Endothelial cell of umbilical vein (primary cell): ENCODE measurements at regions not wholly inside any gene's neighbourhood (a gene's known extent, or its start where the extent isn't known, plus 50 kb on each side); places are given as distances from the start of the nearest gene placed in this dataset.

ENCODE experiments used
- BruUV-seq: library from RNA; stranded (reverse); fragments of 400-500 nt; replicated peaks from 2 replicates; lab custom pipeline; 2021; lab: Mats Ljungman, UMichigan
- CTCF ChIA-PET: fragments of 300-600, 350-600 bp; sonication (Branson Sonifier 250); formaldehyde crosslinking; loops from one replicate; lab custom pipeline; 2021; ENCODE audit warnings: antibody characterized with exemption, inconsistent platforms; lab: Charles Lee
- POLR2A ChIA-PET: fragments of 300-600, 350-600 bp; sonication (Branson Sonifier 250); formaldehyde crosslinking; loops from one replicate; lab custom pipeline; 2021; ENCODE audit warnings: antibody characterized with exemption, inconsistent platforms; lab: Charles Lee
- DNase-seq: peaks from one replicate; pipeline ENCODE4 v3.0.0-alpha.2; 2011; ENCODE audit warnings: low read depth, low spot score
- FAIRE-seq: peaks from 2 replicates; lab custom pipeline; 2011; peaks lifted over from hg19 to GRCh38; lab: Jason Lieb, UNC
- H2AFZ ChIP-seq: 2 replicates; pipeline ENCODE4 v1.6.0; 2012; ENCODE audit warnings: low read depth, low read length, control low read depth, inconsistent platforms
- H3K27ac ChIP-seq: 2 replicates; pipeline ENCODE4 v1.5.1; 2011; ENCODE audit warnings: low read depth, mild to moderate bottlenecking, control low read depth, low read length, moderate library complexity; ENCODE audit not compliant: insufficient read depth
- H3K27me3 ChIP-seq, 2 experiments: 2 replicates each; pipeline versions ENCODE4 v1.6.0 to v1.6.1; 2011; ENCODE audit warnings: low read length in 2 of 2, mixed read lengths in 1 of 2; ENCODE audit not compliant: control insufficient read depth in 2 of 2, insufficient read depth in 2 of 2
- H3K36me3 ChIP-seq, 2 experiments: 2 replicates in 1 of 2; 3 replicates in 1 of 2; pipeline ENCODE4 v1.5.1; 2011; ENCODE audit warnings: low read length in 2 of 2, mild to moderate bottlenecking in 1 of 2, moderate library complexity in 1 of 2; ENCODE audit not compliant: control insufficient read depth in 2 of 2, insufficient read depth in 2 of 2; ENCODE audit errors: extremely low read depth in 1 of 2
- H3K4me1 ChIP-seq: 3 replicates; pipeline ENCODE4 v1.5.1; 2011; ENCODE audit warnings: mild to moderate bottlenecking, low read length; ENCODE audit not compliant: control insufficient read depth, insufficient read depth; ENCODE audit errors: extremely low read depth
- H3K4me2 ChIP-seq: 2 replicates; pipeline ENCODE4 v1.6.1; 2011; ENCODE audit warnings: low read length, control low read depth, mixed read lengths; ENCODE audit not compliant: insufficient read depth
- H3K4me3 ChIP-seq, 3 experiments: fragments of 200-600 bp in 1 of 3; sonication (generic), shearing (Covaris generic) in 1 of 3; replicated peaks in 1 of 3; 2 replicates each; pipeline ENCODE4 v1.5.1; 2011 to 2016; ENCODE audit warnings: control low read depth in 3 of 3, low read length in 3 of 3, mild to moderate bottlenecking in 2 of 3, inconsistent platforms in 1 of 3, low read depth in 1 of 3, moderate library complexity in 1 of 3; ENCODE audit not compliant: insufficient read depth in 1 of 3
- H3K79me2 ChIP-seq: 2 replicates; pipeline ENCODE4 v1.6.0; 2012; ENCODE audit warnings: low read length, inconsistent platforms; ENCODE audit not compliant: control insufficient read depth, insufficient read depth
- H3K9ac ChIP-seq: replicated peaks from 2 replicates; pipeline ENCODE3; 2011; ENCODE audit warnings: low read length, control low read depth; ENCODE audit not compliant: insufficient read depth; ENCODE audit errors: extremely low read depth
- H3K9me1 ChIP-seq: replicated peaks from 3 replicates; pipeline ENCODE4 v1.6.0; 2011; ENCODE audit warnings: mild to moderate bottlenecking, low read length; ENCODE audit not compliant: control insufficient read depth, insufficient read depth; ENCODE audit errors: extremely low read depth
- H3K9me3 ChIP-seq: replicated peaks from 2 replicates; pipeline ENCODE4 v1.5.1; 2012; ENCODE audit warnings: low read length, inconsistent platforms; ENCODE audit not compliant: control insufficient read depth, insufficient read depth
- H4K20me1 ChIP-seq: replicated peaks from 2 replicates; pipeline ENCODE3; 2011; ENCODE audit warnings: mild to moderate bottlenecking, low read length; ENCODE audit not compliant: control insufficient read depth, insufficient read depth; ENCODE audit errors: extremely low read depth
- EZH2 ChIP-seq: IDR thresholded peaks from 2 replicates; pipeline ENCODE4 v1.6.1; 2012; ENCODE audit warnings: borderline replicate concordance, low read depth, mild to moderate bottlenecking, moderate library complexity, low read length, inconsistent platforms; ENCODE audit not compliant: severe bottlenecking
- FOS ChIP-seq: IDR thresholded peaks from 2 replicates; pipeline ENCODE4 v1.6.1; 2011; ENCODE audit warnings: mild to moderate bottlenecking, low read length, moderate library complexity, borderline replicate concordance; ENCODE audit not compliant: insufficient read depth
- GATA2 ChIP-seq: IDR thresholded peaks from 2 replicates; pipeline ENCODE4 v1.7.0; 2011; ENCODE audit warnings: low read depth, mild to moderate bottlenecking, moderate library complexity, mixed read lengths, low read length; ENCODE audit not compliant: insufficient read length, insufficient read depth
- JUN ChIP-seq: IDR thresholded peaks from 2 replicates; pipeline ENCODE4 v1.6.1; 2011; ENCODE audit warnings: borderline replicate concordance, low read depth; ENCODE audit not compliant: insufficient read length, insufficient read depth
- MYC ChIP-seq: IDR thresholded peaks from one replicate; pipeline ENCODE4 v1.6.1; 2011; ENCODE audit warnings: mild to moderate bottlenecking, low read depth, low read length
- POLR2A ChIP-seq: IDR thresholded peaks from 2 replicates; pipeline ENCODE4 v1.6.1; 2012; ENCODE audit warnings: low read depth, mild to moderate bottlenecking, control low read depth, low read length
- POLR2AphosphoS5 ChIP-seq: IDR thresholded peaks from 2 replicates; pipeline ENCODE4 v1.6.1; 2012; ENCODE audit warnings: low read depth, mild to moderate bottlenecking, control low read depth, low read length, moderate library complexity; ENCODE audit not compliant: insufficient read depth
- dilution Hi-C: fragments of 300-500 bp; cut with MboI; formaldehyde crosslinking; loops from one replicate; pipeline ENCODE4 v1.15.0; 2019; ENCODE audit warnings: low sequenced_read_pairs; ENCODE audit not compliant: extremely low pct_ligation_motif_present
- intact Hi-C: fragments of 100-400 bp; cut with micrococcal nuclease; formaldehyde crosslinking; loops from one replicate; pipeline ENCODE4 v1.10.0; 2022
- TF ChIP-seq, protein P1 (sequence below), 2 donors: IDR thresholded peaks; 1 replicate in 1 of 2; 2 replicates in 1 of 2; pipeline ENCODE4 v1.5.1; 2011; ENCODE audit warnings: low read length in 2 of 2, mild to moderate bottlenecking in 2 of 2, moderate library complexity in 2 of 2, control low read depth in 1 of 2, inconsistent platforms in 1 of 2, low read depth in 1 of 2; ENCODE audit not compliant: insufficient read depth in 1 of 2; ENCODE audit errors: extremely low read depth in 1 of 2
- TF ChIP-seq, protein P2 (sequence below): IDR thresholded peaks from 2 replicates; pipeline ENCODE4 v1.6.1; 2011; ENCODE audit not compliant: insufficient read depth, insufficient read length

DNA sequence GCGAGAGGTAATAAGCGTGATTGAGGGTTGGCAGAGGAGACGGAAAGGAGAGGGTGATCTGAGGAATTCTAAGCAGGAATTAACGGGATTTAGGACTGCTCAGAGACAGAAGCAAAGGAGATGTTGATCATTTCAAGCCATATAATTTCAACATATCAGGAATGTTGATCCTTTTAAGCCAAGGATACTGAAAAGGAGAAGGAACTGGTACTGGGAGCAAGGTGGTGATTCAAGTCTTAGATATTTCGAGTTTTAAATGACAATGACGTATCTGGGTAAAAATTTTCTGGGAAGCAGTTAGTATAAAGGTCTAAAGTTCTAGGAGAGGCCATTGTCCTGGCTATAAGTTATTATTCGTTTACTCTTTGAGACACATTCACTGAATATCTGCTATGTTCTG is 91.3 kb upstream of the OGFRL1 start:
- FAIRE-seq = no peak
- dilution Hi-C loops (no loop called here), intact Hi-C loops (no loop called here)
- DNase-seq = no peak
- CTCF ChIA-PET = interaction anchor here (1.1 kb wide), 1 partner anchor 154 kb away, joined by 3 read pairs; no protein-coding TSS in a partner anchor
- Histone ChIP-seq H3K9ac (no peak overlapping the region), H2AFZ (no peak overlapping the region), H3K27me3 (no peaks in the 10 kb centered on the region), H3K4me1 (no peaks in the 10 kb centered on the region), H3K9me1 (no peaks in the 10 kb centered on the region), H3K9me3 (no peaks in the 10 kb centered on the region), H4K20me1 (no peaks in the 10 kb centered on the region), H3K36me3 (no peaks in the 10 kb centered on the region), H3K4me2 (no peak overlapping the region), H3K79me2 (no peaks in the 10 kb centered on the region), H3K4me3 (no peak overlapping the region), H3K27ac (no peak overlapping the region)
- POLR2A ChIA-PET = no interaction called here
- TF ChIP-seq POLR2AphosphoS5 (no peak), EZH2 (no peak), JUN (no peak), FOS (no peak), MYC (no peak), POLR2A (no peak), GATA2 (no peak)
- TF ChIP-seq, protein P1, sequence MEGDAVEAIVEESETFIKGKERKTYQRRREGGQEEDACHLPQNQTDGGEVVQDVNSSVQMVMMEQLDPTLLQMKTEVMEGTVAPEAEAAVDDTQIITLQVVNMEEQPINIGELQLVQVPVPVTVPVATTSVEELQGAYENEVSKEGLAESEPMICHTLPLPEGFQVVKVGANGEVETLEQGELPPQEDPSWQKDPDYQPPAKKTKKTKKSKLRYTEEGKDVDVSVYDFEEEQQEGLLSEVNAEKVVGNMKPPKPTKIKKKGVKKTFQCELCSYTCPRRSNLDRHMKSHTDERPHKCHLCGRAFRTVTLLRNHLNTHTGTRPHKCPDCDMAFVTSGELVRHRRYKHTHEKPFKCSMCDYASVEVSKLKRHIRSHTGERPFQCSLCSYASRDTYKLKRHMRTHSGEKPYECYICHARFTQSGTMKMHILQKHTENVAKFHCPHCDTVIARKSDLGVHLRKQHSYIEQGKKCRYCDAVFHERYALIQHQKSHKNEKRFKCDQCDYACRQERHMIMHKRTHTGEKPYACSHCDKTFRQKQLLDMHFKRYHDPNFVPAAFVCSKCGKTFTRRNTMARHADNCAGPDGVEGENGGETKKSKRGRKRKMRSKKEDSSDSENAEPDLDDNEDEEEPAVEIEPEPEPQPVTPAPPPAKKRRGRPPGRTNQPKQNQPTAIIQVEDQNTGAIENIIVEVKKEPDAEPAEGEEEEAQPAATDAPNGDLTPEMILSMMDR (IDR thresholded peaks at IDR 0.05; ENCODE audit: extremely low read depth in 1 of 2, insufficient read depth in 1 of 2, low read depth in 1 of 2, low read length in 2 of 2) = no peak
- TF ChIP-seq, protein P2, sequence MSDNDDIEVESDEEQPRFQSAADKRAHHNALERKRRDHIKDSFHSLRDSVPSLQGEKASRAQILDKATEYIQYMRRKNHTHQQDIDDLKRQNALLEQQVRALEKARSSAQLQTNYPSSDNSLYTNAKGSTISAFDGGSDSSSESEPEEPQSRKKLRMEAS = no peak
- BruUV-seq = no TSS peak
